ENCODE measurements at regions not wholly inside any gene's neighbourhood (a gene's known extent, or its start where the extent isn't known, plus 50 kb on each side); places are given as distances from the start of the nearest gene placed in this dataset.
"Not testable (repeated sequence)": the region's sequence is repeated elsewhere in the genome, so short reads cannot be mapped to it uniquely, and the experiment has no call there.

GRCh38 chr10:56466005-56466404 lies 104.9 kb upstream of the ZWINT start:
- dilution Hi-C loops (cut with MboI; ENCODE audit: extremely low pct_ligation_motif_present, low sequenced_read_pairs): no loop called here
- Histone ChIP-seq H4K20me1 (ENCODE audit: control insufficient read depth, extremely low read depth, insufficient read depth, low read length) (no peaks in the 10 kb centered on the region), H3K4me3 (ENCODE audit: control insufficient read depth in 2 of 3, extremely low read depth in 1 of 3, insufficient read depth in 2 of 3, low read depth in 1 of 3, low read length in 3 of 3) (no peak overlapping the region), H3K9me1 (ENCODE audit: control insufficient read depth, extremely low read depth, insufficient read depth, low read length) (no peaks in the 10 kb centered on the region), H3K4me1 (ENCODE audit: control insufficient read depth, extremely low read depth, insufficient read depth, low read length) (no peaks in the 10 kb centered on the region), H3K9ac (ENCODE audit: control insufficient read depth, extremely low read depth, insufficient read depth, low read length) (no peak overlapping the region), H3K27me3 (ENCODE audit: control insufficient read depth, extremely low read depth, insufficient read depth, low read length) (no peaks in the 10 kb centered on the region), H3K79me2 (ENCODE audit: control insufficient read depth, insufficient read depth, low read length) (no peaks in the 10 kb centered on the region), H3K27ac (ENCODE audit: control insufficient read depth, insufficient read depth, low read length) (no peak overlapping the region), H2AFZ (ENCODE audit: control insufficient read depth, low read length) (no peak overlapping the region), H3K36me3 (ENCODE audit: control insufficient read depth in 2 of 2, extremely low read depth in 1 of 2, insufficient read depth in 2 of 2, low read length in 2 of 2) (no peaks in the 10 kb centered on the region), H3K9me3 (ENCODE audit: control insufficient read depth, low read depth, low read length) (no peaks in the 10 kb centered on the region), H3K4me2 (ENCODE audit: control insufficient read depth, extremely low read depth, insufficient read depth, low read depth, low read length) (no peak overlapping the region)
- FAIRE-seq (no peak), DNase-seq (ENCODE audit: low read depth, low spot score) (no peak)
- TF ChIP-seq, protein P1, sequence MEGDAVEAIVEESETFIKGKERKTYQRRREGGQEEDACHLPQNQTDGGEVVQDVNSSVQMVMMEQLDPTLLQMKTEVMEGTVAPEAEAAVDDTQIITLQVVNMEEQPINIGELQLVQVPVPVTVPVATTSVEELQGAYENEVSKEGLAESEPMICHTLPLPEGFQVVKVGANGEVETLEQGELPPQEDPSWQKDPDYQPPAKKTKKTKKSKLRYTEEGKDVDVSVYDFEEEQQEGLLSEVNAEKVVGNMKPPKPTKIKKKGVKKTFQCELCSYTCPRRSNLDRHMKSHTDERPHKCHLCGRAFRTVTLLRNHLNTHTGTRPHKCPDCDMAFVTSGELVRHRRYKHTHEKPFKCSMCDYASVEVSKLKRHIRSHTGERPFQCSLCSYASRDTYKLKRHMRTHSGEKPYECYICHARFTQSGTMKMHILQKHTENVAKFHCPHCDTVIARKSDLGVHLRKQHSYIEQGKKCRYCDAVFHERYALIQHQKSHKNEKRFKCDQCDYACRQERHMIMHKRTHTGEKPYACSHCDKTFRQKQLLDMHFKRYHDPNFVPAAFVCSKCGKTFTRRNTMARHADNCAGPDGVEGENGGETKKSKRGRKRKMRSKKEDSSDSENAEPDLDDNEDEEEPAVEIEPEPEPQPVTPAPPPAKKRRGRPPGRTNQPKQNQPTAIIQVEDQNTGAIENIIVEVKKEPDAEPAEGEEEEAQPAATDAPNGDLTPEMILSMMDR (optimal IDR thresholded peaks at IDR 0.05 in 1 of 3, IDR thresholded peaks at IDR 0.05 in 1 of 3, conservative IDR thresholded peaks at IDR 0.05 in 1 of 3; ENCODE audit: extremely low read depth in 1 of 3, insufficient read depth in 2 of 3, low read length in 3 of 3): no peak
- no peak for TF ChIP-seq EZH2 (IDR thresholded peaks at IDR 0.05; ENCODE audit: low read length)

DNA sequence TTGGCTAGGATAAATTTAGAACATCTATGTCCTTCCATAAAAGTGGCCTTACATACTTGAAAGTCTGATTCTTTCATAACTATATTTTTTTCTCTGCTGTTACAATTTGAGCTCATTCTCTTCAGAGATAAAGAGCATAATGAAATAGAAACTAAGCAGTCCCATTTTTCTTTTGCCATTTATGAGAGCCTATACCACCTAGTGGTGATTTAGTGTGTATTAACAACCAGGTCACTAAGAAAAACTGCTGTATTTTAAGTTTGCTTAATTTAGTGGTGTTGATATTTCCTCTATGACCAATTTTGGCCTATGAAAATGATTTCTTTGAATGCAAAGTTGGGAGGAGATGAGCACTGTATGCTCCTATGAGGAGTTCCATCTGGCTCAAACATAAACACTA lies 88.7 kb upstream of the ZWINT start:
- no peaks in the 10 kb centered on the region for H3K9me3 ChIP-seq (ENCODE audit: control insufficient read depth, low read depth, low read length)
- dilution Hi-C loops (cut with MboI; ENCODE audit: extremely low pct_ligation_motif_present, low sequenced_read_pairs): no loop called here
- H3K79me2 ChIP-seq (ENCODE audit: control insufficient read depth, insufficient read depth, low read length): no peaks in the 10 kb centered on the region
- H3K4me2 ChIP-seq (ENCODE audit: control insufficient read depth, extremely low read depth, insufficient read depth, low read depth, low read length): no peak overlapping the region
- no peak for DNase-seq (ENCODE audit: low read depth, low spot score)
- no peaks in the 10 kb centered on the region for H3K9me1 ChIP-seq (ENCODE audit: control insufficient read depth, extremely low read depth, insufficient read depth, low read length)
- no peaks in the 10 kb centered on the region for H3K36me3 ChIP-seq (ENCODE audit: control insufficient read depth in 2 of 2, extremely low read depth in 1 of 2, insufficient read depth in 2 of 2, low read length in 2 of 2)
- no peak overlapping the region for H3K9ac ChIP-seq (ENCODE audit: control insufficient read depth, extremely low read depth, insufficient read depth, low read length)
- H3K27me3 ChIP-seq (ENCODE audit: control insufficient read depth, extremely low read depth, insufficient read depth, low read length): no peaks in the 10 kb centered on the region
- H2AFZ ChIP-seq (ENCODE audit: control insufficient read depth, low read length): no peak overlapping the region
- no peak overlapping the region for H3K4me3 ChIP-seq (ENCODE audit: control insufficient read depth in 2 of 3, extremely low read depth in 1 of 3, insufficient read depth in 2 of 3, low read depth in 1 of 3, low read length in 3 of 3)
- no peak overlapping the region for H3K27ac ChIP-seq (ENCODE audit: control insufficient read depth, insufficient read depth, low read length)
- TF ChIP-seq, protein P1 (optimal IDR thresholded peaks at IDR 0.05 in 1 of 3, IDR thresholded peaks at IDR 0.05 in 1 of 3, conservative IDR thresholded peaks at IDR 0.05 in 1 of 3; ENCODE audit: extremely low read depth in 1 of 3, insufficient read depth in 2 of 3, low read length in 3 of 3): peak in 1 of 3 experiments; percentile 35
- TF ChIP-seq EZH2 (IDR thresholded peaks at IDR 0.05; ENCODE audit: low read length): no peak
- H4K20me1 ChIP-seq (ENCODE audit: control insufficient read depth, extremely low read depth, insufficient read depth, low read length): no peaks in the 10 kb centered on the region
- FAIRE-seq: no peak
- no peaks in the 10 kb centered on the region for H3K4me1 ChIP-seq (ENCODE audit: control insufficient read depth, extremely low read depth, insufficient read depth, low read length)

DNA sequence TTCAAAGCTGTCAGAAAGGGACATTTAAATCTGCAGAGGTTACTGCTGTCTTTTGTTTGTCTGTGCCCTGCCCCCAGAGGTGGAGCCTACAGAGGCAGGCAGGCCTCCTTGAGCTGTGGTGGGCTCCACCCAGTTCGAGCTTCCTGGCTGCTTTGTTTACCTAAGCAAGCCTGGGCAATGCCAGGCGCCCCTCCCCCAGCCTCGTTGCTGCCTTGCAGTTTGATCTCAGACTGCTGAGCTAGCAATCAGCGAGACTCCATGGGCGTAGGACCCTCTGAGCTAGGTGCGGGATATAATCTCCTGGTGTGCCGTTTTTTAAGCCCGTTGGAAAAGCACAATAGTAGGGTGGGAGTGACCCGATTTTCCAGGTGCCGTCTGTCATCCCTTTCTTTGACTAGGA lies 86.6 kb upstream of the ZWINT start:
- FAIRE-seq; H3K4me1 ChIP-seq (ENCODE audit: control insufficient read depth, extremely low read depth, insufficient read depth, low read length); dilution Hi-C loops (cut with MboI; ENCODE audit: extremely low pct_ligation_motif_present, low sequenced_read_pairs): not testable (repeated sequence)

DNA sequence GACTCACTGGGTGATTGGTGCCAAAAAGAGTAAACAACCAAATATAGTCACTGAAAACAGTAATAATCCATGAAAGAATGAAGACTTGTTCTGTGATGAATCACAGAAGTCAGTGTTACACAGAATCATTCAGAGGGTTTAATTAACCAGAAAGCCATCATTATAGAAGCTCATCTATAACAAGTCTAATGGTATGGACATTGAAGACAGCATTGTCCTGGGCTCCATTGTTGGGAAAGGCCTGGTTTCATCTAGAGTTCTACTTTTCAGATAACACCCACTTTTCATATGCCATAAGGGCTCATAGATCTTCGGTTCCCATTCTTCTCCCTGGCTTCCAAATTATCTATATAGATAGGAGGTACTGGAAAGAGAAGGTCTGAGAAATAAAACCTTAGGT lies 80.3 kb upstream of the ZWINT start:
- DNase-seq (ENCODE audit: low read depth, low spot score); H3K4me3 ChIP-seq (ENCODE audit: control insufficient read depth in 2 of 3, extremely low read depth in 1 of 3, insufficient read depth in 2 of 3, low read depth in 1 of 3, low read length in 3 of 3); FAIRE-seq; H3K4me1 ChIP-seq (ENCODE audit: control insufficient read depth, extremely low read depth, insufficient read depth, low read length); H2AFZ ChIP-seq (ENCODE audit: control insufficient read depth, low read length); H3K27ac ChIP-seq (ENCODE audit: control insufficient read depth, insufficient read depth, low read length); H3K9me1 ChIP-seq (ENCODE audit: control insufficient read depth, extremely low read depth, insufficient read depth, low read length); H3K79me2 ChIP-seq (ENCODE audit: control insufficient read depth, insufficient read depth, low read length); H3K9ac ChIP-seq (ENCODE audit: control insufficient read depth, extremely low read depth, insufficient read depth, low read length); H3K4me2 ChIP-seq (ENCODE audit: control insufficient read depth, extremely low read depth, insufficient read depth, low read depth, low read length); dilution Hi-C loops (cut with MboI; ENCODE audit: extremely low pct_ligation_motif_present, low sequenced_read_pairs); H4K20me1 ChIP-seq (ENCODE audit: control insufficient read depth, extremely low read depth, insufficient read depth, low read length); H3K36me3 ChIP-seq (ENCODE audit: control insufficient read depth in 2 of 2, extremely low read depth in 1 of 2, insufficient read depth in 2 of 2, low read length in 2 of 2); H3K9me3 ChIP-seq (ENCODE audit: control insufficient read depth, low read depth, low read length); H3K27me3 ChIP-seq (ENCODE audit: control insufficient read depth, extremely low read depth, insufficient read depth, low read length): not testable (repeated sequence)

More for the DNA sequence above, 86.6 kb upstream of the ZWINT start:
- not testable (repeated sequence) for H3K36me3 ChIP-seq (ENCODE audit: control insufficient read depth in 2 of 2, extremely low read depth in 1 of 2, insufficient read depth in 2 of 2, low read length in 2 of 2); H3K9ac ChIP-seq (ENCODE audit: control insufficient read depth, extremely low read depth, insufficient read depth, low read length); H4K20me1 ChIP-seq (ENCODE audit: control insufficient read depth, extremely low read depth, insufficient read depth, low read length); H3K9me3 ChIP-seq (ENCODE audit: control insufficient read depth, low read depth, low read length); H3K4me3 ChIP-seq (ENCODE audit: control insufficient read depth in 2 of 3, extremely low read depth in 1 of 3, insufficient read depth in 2 of 3, low read depth in 1 of 3, low read length in 3 of 3); DNase-seq (ENCODE audit: low read depth, low spot score); H3K9me1 ChIP-seq (ENCODE audit: control insufficient read depth, extremely low read depth, insufficient read depth, low read length); H3K4me2 ChIP-seq (ENCODE audit: control insufficient read depth, extremely low read depth, insufficient read depth, low read depth, low read length); H3K79me2 ChIP-seq (ENCODE audit: control insufficient read depth, insufficient read depth, low read length); H3K27me3 ChIP-seq (ENCODE audit: control insufficient read depth, extremely low read depth, insufficient read depth, low read length); H3K27ac ChIP-seq (ENCODE audit: control insufficient read depth, insufficient read depth, low read length); H2AFZ ChIP-seq (ENCODE audit: control insufficient read depth, low read length)

Measured in keratinocyte (primary cell).